HCT116 (cell line): ENCODE measurements at regions not wholly inside any gene's neighbourhood (a gene's known extent, or its start where the extent isn't known, plus 50 kb on each side); places are given as distances from the start of the nearest gene placed in this dataset.

Experiments
- EGR1 ChIP-seq: IDR thresholded peaks from 2 replicates; pipeline ENCODE4 v1.6.1; 2012; ENCODE audit warnings: low read depth
- POLR2A ChIP-seq: IDR thresholded peaks from 2 replicates; pipeline ENCODE4 v1.7.0; 2011; ENCODE audit warnings: borderline replicate concordance; ENCODE audit not compliant: insufficient read depth, insufficient read length; ENCODE audit errors: extremely low read depth
- POLR2AphosphoS5 ChIP-seq: IDR thresholded peaks from 2 replicates; pipeline ENCODE4 v1.6.1; 2011; ENCODE audit warnings: mild to moderate bottlenecking, low read depth, low read length, moderate library complexity
- ZBTB33 ChIP-seq: IDR thresholded peaks from 2 replicates; pipeline ENCODE4 v1.6.1; 2011; ENCODE audit warnings: mild to moderate bottlenecking, low read length, moderate library complexity; ENCODE audit not compliant: insufficient replicate concordance; ENCODE audit errors: extremely low read depth

DNA sequence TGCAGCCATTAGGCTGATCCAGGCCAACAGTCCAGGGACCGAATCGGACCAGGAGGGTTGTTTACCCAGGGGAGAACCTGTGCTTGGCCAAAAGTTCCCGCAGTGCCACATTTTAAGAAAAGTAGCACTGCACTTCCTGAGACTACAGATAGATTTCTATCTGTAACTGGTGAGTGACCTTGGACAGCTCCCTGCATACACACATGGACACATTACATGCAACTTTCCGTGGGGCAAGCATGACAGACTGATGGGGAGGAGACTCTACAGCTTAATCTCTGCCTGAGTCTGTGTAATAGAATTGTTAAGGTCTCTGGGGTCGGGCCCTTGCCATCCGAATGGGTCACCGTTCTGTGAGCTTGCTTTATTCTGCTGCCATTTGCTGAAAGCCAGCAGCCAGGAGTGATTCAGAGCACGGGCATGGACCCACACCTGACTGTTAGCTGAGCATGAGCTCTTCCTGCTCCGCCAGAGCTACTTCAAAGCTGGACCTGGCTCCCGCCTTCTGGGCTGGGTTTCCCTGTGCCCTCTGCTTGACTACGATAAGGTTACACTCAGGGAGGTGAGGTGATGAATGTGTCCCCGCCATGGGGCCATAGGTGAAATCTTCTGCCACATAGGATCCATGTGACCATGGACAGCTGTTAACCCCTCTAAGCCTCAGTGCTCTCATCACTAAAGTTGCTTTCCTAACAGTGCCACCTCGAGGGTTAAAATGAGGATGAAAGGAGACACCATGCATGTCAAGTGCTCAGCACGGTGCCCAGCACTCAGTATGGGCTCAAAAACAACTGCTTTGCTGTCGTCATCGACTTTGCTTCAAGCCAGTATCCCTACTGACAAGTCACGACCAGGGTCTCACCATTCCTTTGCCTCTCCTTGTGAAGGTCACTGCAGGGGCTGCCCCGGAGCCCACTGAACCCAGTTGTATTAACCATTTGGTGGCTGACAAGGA, 200.0 kb downstream of the MELK start:
- TF ChIP-seq EGR1 (no peak), POLR2AphosphoS5 (no peak), ZBTB33 (no peak), POLR2A (no peak)
